ENCODE measurements at regions not wholly inside any gene's neighbourhood (a gene's known extent, or its start where the extent isn't known, plus 50 kb on each side); places are given as distances from the start of the nearest gene placed in this dataset.

DNA sequence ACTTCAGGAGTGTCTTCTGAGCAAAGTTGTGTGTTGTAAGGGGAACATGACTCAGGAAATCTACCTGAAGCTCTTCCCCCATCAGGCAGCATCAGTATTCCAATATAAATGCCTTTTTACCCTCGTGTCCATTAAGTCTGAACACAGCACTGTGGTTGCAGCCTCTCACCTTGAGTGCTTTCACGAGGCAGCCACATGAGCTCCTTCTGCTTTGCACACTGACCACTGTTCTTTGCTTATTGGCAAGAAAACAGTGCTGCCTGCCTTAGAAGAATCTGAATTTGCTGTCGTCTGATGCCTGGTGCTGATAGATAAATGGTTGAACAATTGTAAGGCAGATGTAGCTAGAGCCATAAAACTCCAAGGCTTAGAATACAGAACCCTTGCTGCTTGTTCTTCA, 139.6 kb upstream of the WDR1 start:
- DNase-seq (ENCODE audit: low read depth): no peak
- H3K4me3 ChIP-seq (ENCODE audit: control insufficient read depth, low read depth, low read length): no peak overlapping the region
- TF ChIP-seq CTCF (conservative IDR thresholded peaks at IDR 0.05; ENCODE audit: control insufficient read depth, insufficient read depth, low read depth, low read length): no peak

GRCh38 chr4:10253765-10254164, 137.2 kb upstream of the WDR1 start:
- no peak for DNase-seq (ENCODE audit: low read depth)
- no peak overlapping the region for H3K4me3 ChIP-seq (ENCODE audit: control insufficient read depth, low read depth, low read length)
- TF ChIP-seq CTCF (conservative IDR thresholded peaks at IDR 0.05; ENCODE audit: control insufficient read depth, insufficient read depth, low read depth, low read length): no peak

GRCh38 chr4:10245751-10246150, 129.2 kb upstream of the WDR1 start:
- no peak for TF ChIP-seq CTCF (conservative IDR thresholded peaks at IDR 0.05; ENCODE audit: control insufficient read depth, insufficient read depth, low read depth, low read length)
- DNase-seq (ENCODE audit: low read depth): no peak
- no peak overlapping the region for H3K4me3 ChIP-seq (ENCODE audit: control insufficient read depth, low read depth, low read length)

- TF ChIP-seq CTCF (conservative IDR thresholded peaks at IDR 0.05; ENCODE audit: control insufficient read depth, insufficient read depth, low read depth, low read length): no peak
- H3K4me3 ChIP-seq (ENCODE audit: control insufficient read depth, low read depth, low read length): no peak overlapping the region
- no peak for DNase-seq (ENCODE audit: low read depth)
Observed at GRCh38 chr4:10243856-10244255, 127.3 kb upstream of the WDR1 start.

GRCh38 chr4:10240691-10241090, 124.1 kb upstream of the WDR1 start:
- no peak for DNase-seq (ENCODE audit: low read depth)
- no peak overlapping the region for H3K4me3 ChIP-seq (ENCODE audit: control insufficient read depth, low read depth, low read length)
- TF ChIP-seq CTCF (conservative IDR thresholded peaks at IDR 0.05; ENCODE audit: control insufficient read depth, insufficient read depth, low read depth, low read length): no peak

GRCh38 chr4:10239982-10240654, 123.5 kb upstream of the WDR1 start:
- no peak for DNase-seq (ENCODE audit: low read depth)
- no peak overlapping the region for H3K4me3 ChIP-seq (ENCODE audit: control insufficient read depth, low read depth, low read length)
- no peak for TF ChIP-seq CTCF (conservative IDR thresholded peaks at IDR 0.05; ENCODE audit: control insufficient read depth, insufficient read depth, low read depth, low read length)

DNA sequence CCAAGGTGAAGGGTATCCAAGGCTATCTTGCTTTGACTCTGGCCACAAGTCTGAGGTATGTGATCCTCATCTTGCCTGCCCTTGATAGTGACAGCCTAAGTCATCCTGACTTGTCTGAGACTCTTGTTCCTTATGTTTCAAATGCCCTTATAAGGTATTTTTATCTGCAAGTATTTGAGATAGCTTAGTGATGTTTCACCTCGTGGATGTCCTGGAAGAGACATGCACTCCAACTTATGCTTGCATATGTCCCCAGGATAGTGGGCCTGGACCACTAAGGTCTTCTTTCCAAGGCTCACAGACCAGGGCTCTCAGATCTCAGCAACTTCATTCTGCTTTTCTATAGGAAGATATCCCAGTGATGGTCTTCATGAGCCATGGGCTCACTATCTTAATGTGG, 120.5 kb upstream of the WDR1 start:
- no peak overlapping the region for H3K4me3 ChIP-seq (ENCODE audit: control insufficient read depth, low read depth, low read length)
- no peak for TF ChIP-seq CTCF (conservative IDR thresholded peaks at IDR 0.05; ENCODE audit: control insufficient read depth, insufficient read depth, low read depth, low read length)
- no peak for DNase-seq (ENCODE audit: low read depth)
